ENCODE measurements at regions not wholly inside any gene's neighbourhood (a gene's known extent, or its start where the extent isn't known, plus 50 kb on each side); places are given as distances from the start of the nearest gene placed in this dataset.

GRCh38 chr4:152106781-152107321 lies 346.0 kb upstream of the GATB start:
- DNase-seq (ENCODE audit: extremely low spot score): no peak
- CTCF ChIA-PET: no interaction called here
- POLR2A ChIA-PET: no interaction called here

GRCh38 chr4:152106113-152106763 lies 345.4 kb upstream of the GATB start:
- ChIA-PET POLR2A (no interaction called here), CTCF (no interaction called here)
- no peak for TF ChIP-seq FOXA1 (IDR thresholded peaks at IDR 0.05)
- no peak for TF ChIP-seq SP1 (IDR thresholded peaks at IDR 0.05)
- no peak for TF ChIP-seq FOXM1 (IDR thresholded peaks at IDR 0.05; ENCODE audit: borderline replicate concordance)
- no peak for TF ChIP-seq TARDBP (IDR thresholded peaks at IDR 0.05)
- no peak for TF ChIP-seq PKNOX1 (IDR thresholded peaks at IDR 0.05)
- TF ChIP-seq SUZ12 (IDR thresholded peaks at IDR 0.05): no peak
- no peak for TF ChIP-seq ZNF384 (IDR thresholded peaks at IDR 0.05)
- TF ChIP-seq FOXK2 (IDR thresholded peaks at IDR 0.05): no peak
- no peak for TF ChIP-seq BHLHE40 (IDR thresholded peaks at IDR 0.05; ENCODE audit: borderline replicate concordance)
- TF ChIP-seq L3MBTL2 (conservative IDR thresholded peaks at IDR 0.05): no peak
- no peak for TF ChIP-seq ARNT (IDR thresholded peaks at IDR 0.05)
- no peak for TF ChIP-seq LEF1 (IDR thresholded peaks at IDR 0.05; ENCODE audit: borderline replicate concordance)
- no peak for TF ChIP-seq CTBP1 (IDR thresholded peaks at IDR 0.05; ENCODE audit: borderline replicate concordance)
- TF ChIP-seq HDGF (IDR thresholded peaks at IDR 0.05; ENCODE audit: borderline replicate concordance): no peak
- DNase-seq (ENCODE audit: extremely low spot score): no peak

More at GRCh38 chr4:152106781-152107321, 346.0 kb upstream of the GATB start:
- TF ChIP-seq NFRKB (IDR thresholded peaks at IDR 0.05): no peak
- TF ChIP-seq BHLHE40 (IDR thresholded peaks at IDR 0.05; ENCODE audit: borderline replicate concordance): no peak
- TF ChIP-seq SP1 (IDR thresholded peaks at IDR 0.05): no peak
- TF ChIP-seq FOXK2 (IDR thresholded peaks at IDR 0.05): no peak
- no peak for TF ChIP-seq HDGF (IDR thresholded peaks at IDR 0.05; ENCODE audit: borderline replicate concordance)
- no peak for TF ChIP-seq FOXM1 (IDR thresholded peaks at IDR 0.05; ENCODE audit: borderline replicate concordance)
- TF ChIP-seq TARDBP (IDR thresholded peaks at IDR 0.05): no peak
- no peak for TF ChIP-seq PKNOX1 (IDR thresholded peaks at IDR 0.05)
- no peak for TF ChIP-seq ARNT (IDR thresholded peaks at IDR 0.05)
- no peak for TF ChIP-seq L3MBTL2 (conservative IDR thresholded peaks at IDR 0.05)
- no peak for TF ChIP-seq SUZ12 (IDR thresholded peaks at IDR 0.05)
- no peak for TF ChIP-seq CTBP1 (IDR thresholded peaks at IDR 0.05; ENCODE audit: borderline replicate concordance)

- ChIA-PET POLR2A (no interaction called here), CTCF (no interaction called here)
- no peak for DNase-seq (ENCODE audit: extremely low spot score)
- no peak for TF ChIP-seq BHLHE40 (IDR thresholded peaks at IDR 0.05; ENCODE audit: borderline replicate concordance)
- TF ChIP-seq ELF4 (IDR thresholded peaks at IDR 0.05): no peak
Observed at GRCh38 chr4:152104901-152105357, 344.1 kb upstream of the GATB start.

- no peak for DNase-seq (ENCODE audit: extremely low spot score)
- ChIA-PET CTCF (no interaction called here), POLR2A (no interaction called here)
- TF ChIP-seq CTBP1 (IDR thresholded peaks at IDR 0.05; ENCODE audit: borderline replicate concordance): no peak
- TF ChIP-seq TARDBP (IDR thresholded peaks at IDR 0.05): no peak
- TF ChIP-seq ELF4 (IDR thresholded peaks at IDR 0.05): no peak
- no peak for TF ChIP-seq FOXK2 (IDR thresholded peaks at IDR 0.05)
- no peak for TF ChIP-seq ARNT (IDR thresholded peaks at IDR 0.05)
- TF ChIP-seq L3MBTL2 (conservative IDR thresholded peaks at IDR 0.05): no peak
- TF ChIP-seq FOXA1 (IDR thresholded peaks at IDR 0.05): no peak
Observed at GRCh38 chr4:152104356-152104755, 343.5 kb upstream of the GATB start.

- TF ChIP-seq PKNOX1 (IDR thresholded peaks at IDR 0.05): no peak
- no peak for TF ChIP-seq BHLHE40 (IDR thresholded peaks at IDR 0.05; ENCODE audit: borderline replicate concordance)
- no peak for TF ChIP-seq NFRKB (IDR thresholded peaks at IDR 0.05)
- TF ChIP-seq CTBP1 (IDR thresholded peaks at IDR 0.05; ENCODE audit: borderline replicate concordance): no peak
- no peak for TF ChIP-seq LEF1 (IDR thresholded peaks at IDR 0.05; ENCODE audit: borderline replicate concordance)
- no peak for TF ChIP-seq HDGF (IDR thresholded peaks at IDR 0.05; ENCODE audit: borderline replicate concordance)
- TF ChIP-seq SP1 (IDR thresholded peaks at IDR 0.05): no peak
- TF ChIP-seq FOXM1 (IDR thresholded peaks at IDR 0.05; ENCODE audit: borderline replicate concordance): no peak
- TF ChIP-seq FOXK2 (IDR thresholded peaks at IDR 0.05): no peak
- no peak for TF ChIP-seq ARNT (IDR thresholded peaks at IDR 0.05)
- no peak for TF ChIP-seq ZNF384 (IDR thresholded peaks at IDR 0.05)
- TF ChIP-seq ELF4 (IDR thresholded peaks at IDR 0.05): no peak
- TF ChIP-seq L3MBTL2 (conservative IDR thresholded peaks at IDR 0.05): no peak
- no peak for TF ChIP-seq TARDBP (IDR thresholded peaks at IDR 0.05)
- no peak for TF ChIP-seq FOXA1 (IDR thresholded peaks at IDR 0.05)
- no peak for TF ChIP-seq SUZ12 (IDR thresholded peaks at IDR 0.05)
- POLR2A ChIA-PET: no interaction called here
- DNase-seq (ENCODE audit: extremely low spot score): no peak
- CTCF ChIA-PET: no interaction called here
Observed at GRCh38 chr4:152103181-152103901, 342.5 kb upstream of the GATB start.
